HG02840 (cell line): ENCODE measurements at regions not wholly inside any gene's neighbourhood (a gene's known extent, or its start where the extent isn't known, plus 50 kb on each side); places are given as distances from the start of the nearest gene placed in this dataset.

Experiments
- ATAC-seq: cut with Tn5 transposase; IDR thresholded peaks from one replicate; pipeline ENCODE4 v1.9.1; 2021; ENCODE audit warnings: mild to moderate bottlenecking, moderate library complexity, moderate number of reproducible peaks; ENCODE audit not compliant: unreplicated experiment, low FRiP score

DNA sequence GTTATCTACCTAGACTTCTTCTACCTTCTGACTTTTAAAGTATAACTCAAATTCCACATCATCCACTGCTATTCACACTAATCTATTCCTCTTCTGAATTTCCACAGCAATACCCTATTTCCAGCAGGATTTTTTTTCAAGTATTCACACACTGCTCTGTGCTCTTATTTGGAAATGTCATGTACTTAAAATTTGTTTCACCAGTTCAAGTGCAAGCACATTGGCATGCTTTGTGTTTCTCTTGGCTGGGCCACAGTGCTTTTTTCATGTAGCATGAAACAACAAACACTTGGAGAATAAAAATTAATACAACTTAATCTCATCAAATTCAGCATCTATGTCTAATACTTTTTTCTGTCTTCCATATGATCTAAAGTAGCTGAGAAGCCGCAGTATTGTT, 161.8 kb upstream of the PCDH18 start:
- no peak for ATAC-seq

DNA sequence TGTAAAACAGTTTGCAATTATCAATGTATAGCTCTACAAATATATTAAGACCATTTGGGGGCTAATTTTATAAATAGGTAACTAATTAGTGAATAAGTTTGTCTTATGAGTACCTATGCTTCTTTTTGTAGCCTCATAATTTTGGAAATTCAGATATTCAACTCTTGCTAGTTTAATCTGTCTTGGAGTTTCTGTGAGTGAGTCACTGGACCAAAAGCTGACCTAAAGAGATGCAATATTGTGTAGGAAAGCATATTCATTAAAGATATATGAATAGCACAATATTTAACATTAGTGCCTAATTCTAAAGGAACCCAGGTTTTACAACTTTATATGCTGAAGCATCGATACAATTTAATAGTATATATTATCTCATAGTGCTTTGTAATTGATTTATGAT, 161.3 kb upstream of the PCDH18 start:
- ATAC-seq = no peak

- no peak for ATAC-seq
Observed at GRCh38 chr4:137692205-137692604, 159.9 kb upstream of the PCDH18 start.

DNA sequence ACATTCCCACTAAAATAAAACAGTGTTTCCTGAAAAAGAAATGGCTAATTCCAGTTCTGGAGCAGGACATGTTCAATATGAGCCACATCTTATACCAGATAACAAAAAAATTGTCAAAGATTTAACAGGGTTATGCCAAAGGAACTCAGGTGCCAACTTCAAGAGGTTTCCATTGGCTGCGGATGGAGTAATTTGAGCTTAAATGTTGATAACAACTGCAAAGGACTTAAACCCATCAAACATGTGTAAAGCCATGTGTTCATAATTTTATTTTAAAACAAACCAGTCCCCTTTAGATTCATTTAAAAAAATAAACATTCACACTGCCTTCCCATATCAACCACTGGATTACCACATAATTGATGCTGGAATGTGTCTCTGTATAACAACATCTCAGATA, 156.4 kb upstream of the PCDH18 start:
- no peak for ATAC-seq

GRCh38 chr4:137685357-137685756, 153.1 kb upstream of the PCDH18 start:
- ATAC-seq = no peak

DNA sequence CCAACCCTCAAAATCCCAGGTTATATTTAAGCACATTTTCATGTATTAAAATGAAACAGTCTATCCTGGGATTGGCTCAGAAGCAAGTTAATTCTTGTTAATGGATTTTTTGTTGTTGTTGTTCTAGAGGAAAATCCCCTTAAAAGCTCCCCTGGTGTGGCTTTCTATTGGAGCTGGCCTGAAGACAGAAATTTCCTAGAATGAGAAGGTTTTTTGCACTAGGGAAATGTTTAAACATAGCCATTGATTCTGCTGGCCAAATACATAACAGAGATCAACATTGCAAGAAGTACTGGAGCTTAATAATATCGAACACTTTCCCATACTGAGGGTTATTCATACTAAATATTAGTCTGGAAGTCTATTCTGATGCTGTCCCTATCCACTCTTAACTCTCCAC, 148.8 kb upstream of the PCDH18 start:
- ATAC-seq = no peak

GRCh38 chr4:137678796-137679195, 146.5 kb upstream of the PCDH18 start:
- no peak for ATAC-seq

DNA sequence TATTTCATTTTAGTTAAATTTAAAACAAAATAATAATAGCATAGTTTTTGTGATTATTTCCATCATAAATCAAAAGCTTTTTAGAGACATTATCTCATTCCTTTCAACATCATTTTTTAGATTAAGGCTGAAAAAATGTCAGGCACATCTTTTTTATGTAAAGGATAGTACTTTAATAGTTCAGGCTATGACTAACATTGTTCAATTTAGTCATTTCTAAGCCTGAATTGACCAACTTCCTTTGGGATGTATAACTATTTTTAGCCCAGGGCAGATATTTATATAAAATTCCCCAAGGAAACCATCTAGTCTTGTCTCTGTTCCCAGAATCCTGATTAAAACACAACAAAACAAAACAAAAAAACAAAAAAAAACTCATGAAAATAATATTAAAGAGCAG, 145.6 kb upstream of the PCDH18 start:
- ATAC-seq = no peak

GRCh38 chr4:137676357-137676998, 144.2 kb upstream of the PCDH18 start:
- no peak for ATAC-seq

- ATAC-seq = no peak
Observed at GRCh38 chr4:137674066-137674465, 141.8 kb upstream of the PCDH18 start.

- no peak for ATAC-seq
Observed at GRCh38 chr4:137668885-137669545, 136.7 kb upstream of the PCDH18 start.

DNA sequence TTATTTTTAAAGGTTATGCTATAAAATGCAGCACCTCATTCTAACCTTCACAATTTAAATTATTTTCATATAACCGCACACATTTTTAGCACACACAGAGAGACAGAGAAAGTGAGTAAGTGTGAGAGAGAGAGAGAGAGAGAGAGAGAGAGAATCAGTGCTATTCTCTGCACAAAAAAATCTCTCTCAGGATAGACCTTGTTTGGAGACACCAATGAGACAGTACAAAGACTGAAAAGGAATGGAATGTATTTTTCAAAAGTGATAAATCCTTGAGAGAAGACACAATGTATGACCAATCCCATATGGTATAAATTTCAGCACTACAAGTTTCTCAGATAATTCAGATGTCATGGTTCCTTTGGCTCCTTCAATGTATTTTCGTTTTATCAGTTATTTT, 132.1 kb upstream of the PCDH18 start:
- ATAC-seq = no peak

- no peak for ATAC-seq
Observed at GRCh38 chr4:137664046-137664387, 131.7 kb upstream of the PCDH18 start.

- ATAC-seq = no peak
Observed at GRCh38 chr4:137663251-137664045, 131.2 kb upstream of the PCDH18 start.

DNA sequence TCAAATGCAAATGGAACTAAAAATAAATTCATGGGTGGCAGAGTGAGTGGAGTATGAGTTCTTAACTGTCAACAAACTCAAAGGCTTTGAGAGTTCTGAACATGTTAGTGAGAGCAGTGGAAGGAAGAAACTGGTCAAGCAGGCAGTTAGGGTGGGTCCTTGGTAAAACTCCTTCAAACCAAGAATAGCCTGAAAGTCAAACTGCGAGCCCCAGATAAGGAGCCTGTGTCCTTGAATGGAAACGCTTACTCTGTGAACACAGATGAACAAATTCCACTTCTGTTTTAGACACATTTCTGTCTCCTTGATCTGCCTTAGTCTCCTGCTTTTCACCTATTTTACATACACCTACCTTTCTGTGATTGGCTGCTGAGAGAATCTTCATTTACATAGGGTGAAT, 129.4 kb upstream of the PCDH18 start:
- no peak for ATAC-seq

- ATAC-seq = no peak
Observed at GRCh38 chr4:137660211-137660610, 127.9 kb upstream of the PCDH18 start.

- ATAC-seq = no peak
Observed at GRCh38 chr4:137659431-137659830, 127.1 kb upstream of the PCDH18 start.

DNA sequence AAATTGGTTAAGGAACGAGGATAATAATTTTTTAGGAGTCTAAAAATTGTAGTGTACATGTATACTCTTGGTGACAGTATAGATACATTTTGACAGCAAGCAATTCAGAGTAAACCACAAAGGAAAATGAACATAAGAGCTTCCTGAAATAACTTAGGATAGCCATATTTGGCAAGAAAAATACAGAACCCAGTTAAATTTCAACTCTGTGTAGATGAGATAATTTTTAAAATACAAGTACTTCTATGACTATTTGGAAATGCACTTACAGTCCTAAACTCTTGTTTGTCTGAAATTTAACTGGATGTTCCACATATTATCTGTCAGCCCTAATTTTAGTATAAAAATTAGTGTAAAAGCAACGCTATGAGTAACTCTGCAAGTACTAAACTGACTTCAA, 124.4 kb upstream of the PCDH18 start:
- no peak for ATAC-seq

DNA sequence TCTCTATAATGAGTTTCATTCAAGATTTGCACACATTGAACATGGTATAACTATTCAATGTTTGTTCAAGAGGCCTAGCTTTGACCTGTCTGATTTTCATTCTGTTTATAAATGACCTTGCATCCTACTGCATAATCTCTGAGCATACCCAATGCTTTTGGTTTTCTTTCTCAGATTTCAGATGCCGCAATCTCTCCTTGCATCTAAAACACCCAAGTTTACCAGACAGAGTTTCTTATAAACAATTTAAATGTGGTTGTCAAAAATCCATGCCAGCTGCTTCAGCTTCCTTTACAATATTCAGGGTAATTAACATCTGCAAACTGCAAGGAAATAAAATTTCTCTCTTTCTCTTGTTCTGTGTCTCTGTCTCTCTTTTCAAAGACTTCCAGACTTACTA, 123.0 kb upstream of the PCDH18 start:
- no peak for ATAC-seq

- no peak for ATAC-seq
Observed at GRCh38 chr4:137651128-137651527, 118.8 kb upstream of the PCDH18 start.

DNA sequence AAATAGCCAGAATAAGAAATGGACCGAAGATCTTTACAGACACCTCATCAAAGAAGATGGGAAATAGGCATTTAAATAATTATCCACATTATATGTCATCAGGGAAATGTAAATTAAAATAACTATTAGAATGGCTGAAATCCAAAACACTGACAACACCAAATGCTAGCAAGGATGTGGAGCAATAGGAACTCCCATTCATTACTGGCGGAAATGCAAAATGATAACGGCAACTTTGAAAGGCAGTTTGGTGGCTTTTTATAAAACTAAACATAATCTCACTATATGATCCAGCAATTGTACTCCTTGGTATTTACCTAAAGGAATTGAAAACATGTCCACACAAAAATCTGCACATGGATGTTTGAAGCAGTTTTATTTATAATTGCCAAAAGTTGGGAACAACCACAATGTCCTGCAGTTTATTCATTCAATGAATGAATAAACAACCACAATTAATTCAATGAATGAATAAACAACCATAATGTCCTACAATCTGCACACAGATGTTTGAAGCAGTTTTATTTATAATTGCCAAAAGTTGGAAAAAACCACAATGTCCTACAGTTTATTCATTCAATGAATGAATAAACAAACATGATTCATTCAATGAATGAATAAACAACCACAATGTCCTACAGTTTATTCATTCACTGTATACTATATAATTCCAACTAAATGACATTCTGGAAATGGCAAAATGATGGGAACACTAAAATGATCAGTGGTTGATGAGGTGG, 117.6 kb upstream of the PCDH18 start:
- no peak for ATAC-seq
